ENCODE measurements at regions not wholly inside any gene's neighbourhood (a gene's known extent, or its start where the extent isn't known, plus 50 kb on each side); places are given as distances from the start of the nearest gene placed in this dataset.
"Not testable (repeated sequence)": the region's sequence is repeated elsewhere in the genome, so short reads cannot be mapped to it uniquely, and the experiment has no call there.

GRCh38 chr6:62819640-62820039 lies 391.6 kb upstream of the FKBP1C start:
- DNase-seq (ENCODE audit: low read depth in 2 of 2) = no peak
- no peak for TF ChIP-seq CTCF (IDR thresholded peaks at IDR 0.05; ENCODE audit: low read depth, low read length)

GRCh38 chr6:62808565-62809293 lies 402.5 kb upstream of the FKBP1C start:
- DNase-seq (ENCODE audit: low read depth in 2 of 2) = no peak
- H3K4me3 ChIP-seq (replicated peaks in 1 of 2; ENCODE audit: low read depth in 2 of 2, low read length in 2 of 2) = no peak overlapping the region
- no peak for TF ChIP-seq CTCF (IDR thresholded peaks at IDR 0.05; ENCODE audit: low read depth, low read length)

More at GRCh38 chr6:62819640-62820039, 391.6 kb upstream of the FKBP1C start:
- no peak overlapping the region for H3K4me3 ChIP-seq (replicated peaks in 1 of 2; ENCODE audit: low read depth in 2 of 2, low read length in 2 of 2)

GRCh38 chr6:62805431-62805830 lies 405.8 kb upstream of the FKBP1C start:
- DNase-seq (ENCODE audit: low read depth in 2 of 2) = no peak
- H3K4me3 ChIP-seq (replicated peaks in 1 of 2; ENCODE audit: low read depth in 2 of 2, low read length in 2 of 2) = no peak overlapping the region
- TF ChIP-seq CTCF (IDR thresholded peaks at IDR 0.05; ENCODE audit: low read depth, low read length) = no peak

GRCh38 chr6:62803094-62803493 lies 408.2 kb upstream of the FKBP1C start:
- no peak overlapping the region for H3K4me3 ChIP-seq (replicated peaks in 1 of 2; ENCODE audit: low read depth in 2 of 2, low read length in 2 of 2)
- no peak for TF ChIP-seq CTCF (IDR thresholded peaks at IDR 0.05; ENCODE audit: low read depth, low read length)
- no peak for DNase-seq (ENCODE audit: low read depth in 2 of 2)

GRCh38 chr6:62797190-62797589 lies 414.1 kb upstream of the FKBP1C start:
- no peak overlapping the region for H3K4me3 ChIP-seq (replicated peaks in 1 of 2; ENCODE audit: low read depth in 2 of 2, low read length in 2 of 2)
- TF ChIP-seq CTCF (IDR thresholded peaks at IDR 0.05; ENCODE audit: low read depth, low read length) = no peak
- DNase-seq (ENCODE audit: low read depth in 2 of 2) = no peak

- DNase-seq (ENCODE audit: low read depth in 2 of 2) = peak in 1 of 2 donors; percentile 15
- no peak for TF ChIP-seq CTCF (IDR thresholded peaks at IDR 0.05; ENCODE audit: low read depth, low read length)
Measured at GRCh38 chr6:62775427-62776022, 435.7 kb upstream of the FKBP1C start.

DNA sequence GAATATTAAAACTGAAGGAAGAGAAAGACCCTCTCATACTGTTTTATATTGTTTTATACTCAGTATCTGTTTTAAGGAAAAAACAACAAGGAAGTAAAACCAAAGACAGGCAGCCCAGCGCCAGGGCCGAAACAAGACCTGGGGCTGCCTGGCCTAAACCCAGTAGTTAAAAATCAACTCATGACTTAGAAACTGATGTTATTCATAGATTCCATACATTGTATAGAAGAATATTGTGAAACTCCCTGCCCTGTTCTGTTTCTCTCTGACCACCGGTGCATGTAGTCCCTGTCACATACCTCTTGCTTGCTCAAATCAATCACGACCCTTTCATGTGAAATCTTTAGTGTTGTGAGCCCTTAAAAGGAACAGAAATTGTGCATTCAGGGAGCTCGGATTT lies 445.1 kb upstream of the FKBP1C start:
- DNase-seq (ENCODE audit: low read depth in 2 of 2); H3K4me3 ChIP-seq (replicated peaks in 1 of 2; ENCODE audit: low read depth in 2 of 2, low read length in 2 of 2): not testable (repeated sequence)

More at GRCh38 chr6:62775427-62776022, 435.7 kb upstream of the FKBP1C start:
- H3K4me3 ChIP-seq (replicated peaks in 1 of 2; ENCODE audit: low read depth in 2 of 2, low read length in 2 of 2) = no peak overlapping the region

Data from cardiac fibroblast (primary cell).